IMR-90 (cell line): ENCODE measurements at regions not wholly inside any gene's neighbourhood (a gene's known extent, or its start where the extent isn't known, plus 50 kb on each side); places are given as distances from the start of the nearest gene placed in this dataset.

ENCODE experiments used
- ATAC-seq: fragments of 200-7000 bp; cut with Tn5 transposase; 2 replicates; pipeline ENCODE4 v1.9.1; 2020; ENCODE audit warnings: low read depth, mild to moderate bottlenecking, moderate library complexity
- BruUV-seq: library from RNA; stranded (reverse); fragments of 400-500 nt; replicated peaks from 2 replicates; lab custom pipeline; 2021; lab: Mats Ljungman, UMichigan
- CTCF ChIA-PET: fragments of 300-600 bp; formaldehyde crosslinking; extraction: SDS; loops from one replicate; lab custom pipeline; 2021; ENCODE audit warnings: antibody characterized with exemption; lab: Yijun Ruan, JAX
- POLR2A ChIA-PET: fragments of 300-600 bp; sonication (Branson Sonifier 250); formaldehyde crosslinking; loops from one replicate; lab custom pipeline; 2022; ENCODE audit warnings: antibody characterized with exemption; ENCODE audit not compliant: unreplicated experiment; lab: Charles Lee
- DNase-seq: peaks from one replicate; pipeline ENCODE4 v3.0.0; 2013
- H2AFZ ChIP-seq: replicated peaks from 2 replicates; pipeline ENCODE3; 2013; ENCODE audit warnings: low read length, mild to moderate bottlenecking; ENCODE audit not compliant: poor library complexity
- H2AK5ac ChIP-seq: 2 replicates; pipeline ENCODE4 v1.6.1; 2013; ENCODE audit warnings: low read depth, low read length, inconsistent platforms
- H2AK9ac ChIP-seq: replicated peaks from 2 replicates; pipeline ENCODE3; 2013; ENCODE audit warnings: mild to moderate bottlenecking, low read depth, low read length, moderate library complexity; ENCODE audit not compliant: poor library complexity
- H2BK120ac ChIP-seq: 2 replicates; pipeline ENCODE4 v1.6.1; 2013; ENCODE audit warnings: low read depth, low read length, inconsistent platforms
- H2BK15ac ChIP-seq: 3 replicates; pipeline ENCODE4 v1.6.1; 2013; ENCODE audit warnings: low read depth, low read length, inconsistent platforms
- H2BK20ac ChIP-seq: 2 replicates; pipeline ENCODE4 v1.6.1; 2013; ENCODE audit warnings: low read depth, mild to moderate bottlenecking, inconsistent platforms, low read length, moderate library complexity
- H2BK5ac ChIP-seq: 2 replicates; pipeline ENCODE4 v1.6.1; 2013; ENCODE audit warnings: mild to moderate bottlenecking, low read depth, low read length, inconsistent platforms; ENCODE audit not compliant: poor library complexity, severe bottlenecking
- H3K14ac ChIP-seq: replicated peaks from 2 replicates; pipeline ENCODE4 v1.6.1; 2013; ENCODE audit warnings: low read depth, low read length, inconsistent platforms
- H3K18ac ChIP-seq: 2 replicates; pipeline ENCODE4 v1.6.1; 2013; ENCODE audit warnings: low read depth, low read length, control low read depth
- H3K23ac ChIP-seq: 2 replicates; pipeline ENCODE4 v1.6.1; 2013; ENCODE audit warnings: low read depth, low read length, inconsistent platforms
- H3K27ac ChIP-seq: 2 replicates; pipeline ENCODE4 v1.5.1; 2013; ENCODE audit warnings: mild to moderate bottlenecking, control low read depth, low read length; ENCODE audit not compliant: insufficient read depth
- H3K27me3 ChIP-seq: 2 replicates; pipeline ENCODE4 v1.6.1; 2013; ENCODE audit warnings: low read length; ENCODE audit not compliant: control insufficient read depth, insufficient read depth
- H3K36me3 ChIP-seq: 2 replicates; pipeline ENCODE4 v1.6.1; 2013; ENCODE audit warnings: low read length, mixed read lengths; ENCODE audit not compliant: control insufficient read depth, insufficient read depth
- H3K4ac ChIP-seq: 2 replicates; pipeline ENCODE4 v1.6.1; 2013; ENCODE audit warnings: low read depth, low read length, inconsistent platforms
- H3K4me1 ChIP-seq: 2 replicates; pipeline ENCODE4 v1.6.1; 2013; ENCODE audit warnings: low read length, mixed read lengths; ENCODE audit not compliant: control insufficient read depth, insufficient read depth
- H3K4me2 ChIP-seq: 2 replicates; pipeline ENCODE4 v1.6.1; 2013; ENCODE audit warnings: low read depth, mild to moderate bottlenecking, control low read depth, low read length, moderate library complexity
- H3K4me3 ChIP-seq: 2 replicates; pipeline ENCODE4 v1.5.1; 2013; ENCODE audit warnings: low read depth, mild to moderate bottlenecking, control low read depth, low read length, moderate library complexity; ENCODE audit not compliant: insufficient read depth
- H3K56ac ChIP-seq: 2 replicates; pipeline ENCODE4 v1.6.1; 2013; ENCODE audit warnings: low read length, inconsistent platforms; ENCODE audit not compliant: insufficient read depth; ENCODE audit errors: extremely low read depth
- H3K79me1 ChIP-seq, 2 experiments: 2 replicates each; pipeline ENCODE4 v1.6.1; 2013; ENCODE audit warnings: low read length in 2 of 2, inconsistent platforms in 1 of 2, low read depth in 1 of 2
- H3K9ac ChIP-seq: 2 replicates; pipeline ENCODE4 v1.6.1; 2013; ENCODE audit warnings: low read depth, low read length, control low read depth
- H3K9me1 ChIP-seq: 2 replicates; pipeline ENCODE4 v1.6.1; 2013; ENCODE audit warnings: low read length, inconsistent platforms; ENCODE audit not compliant: insufficient read depth
- H3K9me3 ChIP-seq: 2 replicates; pipeline ENCODE4 v1.6.1; 2013; ENCODE audit warnings: low read length; ENCODE audit not compliant: control insufficient read depth, insufficient read depth
- H4K20me1 ChIP-seq: 2 replicates; pipeline ENCODE4 v1.6.1; 2013; ENCODE audit warnings: low read length, inconsistent platforms; ENCODE audit not compliant: insufficient read depth
- H4K5ac ChIP-seq: 2 replicates; pipeline ENCODE4 v1.6.1; 2013; ENCODE audit warnings: mild to moderate bottlenecking, low read depth, low read length, control low read depth
- H4K8ac ChIP-seq, 2 experiments: 2 replicates each; pipeline ENCODE4 v1.6.1; 2013; ENCODE audit warnings: low read depth in 2 of 2, low read length in 2 of 2, control low read depth in 1 of 2, inconsistent platforms in 1 of 2
- H4K91ac ChIP-seq: 2 replicates; pipeline ENCODE4 v1.6.1; 2013; ENCODE audit warnings: low read depth, low read length, inconsistent platforms; ENCODE audit not compliant: insufficient read depth
- BHLHE40 ChIP-seq: fragments of 150-350 bp; IDR thresholded peaks from 2 replicates; pipeline ENCODE4 v1.6.1; 2016; ENCODE audit warnings: mild to moderate bottlenecking, low read depth, low read length
- CEBPB ChIP-seq: IDR thresholded peaks from 2 replicates; pipeline ENCODE4 v1.6.1; 2012; ENCODE audit warnings: low read depth, low read length, improper control_type of control experiment
- CHD1 ChIP-seq: IDR thresholded peaks from 2 replicates; pipeline ENCODE4 v1.6.1; 2012; ENCODE audit warnings: low read depth, low read length, improper control_type of control experiment
- CTCF ChIP-seq: conservative IDR thresholded peaks from 2 replicates; pipeline ENCODE4 v1.5.1; 2012; ENCODE audit warnings: mild to moderate bottlenecking, low read depth, low read length, improper control_type of control experiment
- ELK1 ChIP-seq: fragments of 150-350 bp; IDR thresholded peaks from 2 replicates; pipeline ENCODE4 v1.6.1; 2016; ENCODE audit warnings: low read depth, mild to moderate bottlenecking, low read length, moderate library complexity, borderline replicate concordance
- FOS ChIP-seq: fragments of 150-350 bp; IDR thresholded peaks from 2 replicates; pipeline ENCODE4 v1.6.1; 2016; ENCODE audit warnings: low read depth, low read length
- MAFK ChIP-seq: IDR thresholded peaks from 2 replicates; pipeline ENCODE4 v1.6.1; 2012; ENCODE audit warnings: low read depth, low read length, improper control_type of control experiment
- MAZ ChIP-seq: IDR thresholded peaks from 2 replicates; pipeline ENCODE4 v1.6.1; 2012; ENCODE audit warnings: low read depth, mild to moderate bottlenecking, low read length, improper control_type of control experiment, moderate library complexity, borderline replicate concordance
- MXI1 ChIP-seq: IDR thresholded peaks from 2 replicates; pipeline ENCODE4 v1.6.1; 2012; ENCODE audit warnings: low read depth, mild to moderate bottlenecking, low read length, moderate library complexity, borderline replicate concordance
- NFE2L2 ChIP-seq: fragments of 150-350 bp; IDR thresholded peaks from 2 replicates; pipeline ENCODE4 v1.6.1; 2016; ENCODE audit warnings: low read depth, mild to moderate bottlenecking, low read length
- POLR2A ChIP-seq: IDR thresholded peaks from 2 replicates; pipeline ENCODE4 v1.6.1; 2012; ENCODE audit warnings: mild to moderate bottlenecking, low read depth, low read length
- RAD21 ChIP-seq: IDR thresholded peaks from 2 replicates; pipeline ENCODE4 v1.6.1; 2012; ENCODE audit warnings: low read length, improper control_type of control experiment
- RCOR1 ChIP-seq: IDR thresholded peaks from 2 replicates; pipeline ENCODE4 v1.6.1; 2012; ENCODE audit warnings: mild to moderate bottlenecking, low read length, improper control_type of control experiment; ENCODE audit not compliant: insufficient replicate concordance
- RFX5 ChIP-seq: IDR thresholded peaks from 2 replicates; pipeline ENCODE4 v1.8.0; 2012; ENCODE audit warnings: low read depth, mild to moderate bottlenecking, low read length, moderate library complexity
- SMC3 ChIP-seq: fragments of 150-350 bp; IDR thresholded peaks from 2 replicates; pipeline ENCODE4 v1.6.1; 2016; ENCODE audit warnings: low read depth, mild to moderate bottlenecking, antibody characterized with exemption, low read length, moderate library complexity
- USF2 ChIP-seq: fragments of 150-350 bp; IDR thresholded peaks from 2 replicates; pipeline ENCODE4 v1.6.1; 2017; ENCODE audit warnings: mild to moderate bottlenecking, antibody characterized with exemption, low read length, low read depth
- WGBS, 2 experiments: methylation state at CpG; one replicate each; pipeline versions ENCODE4 v1.1.5 to v1.1.7; 2013; ENCODE audit warnings: missing lambda C conversion rate in 2 of 2; ENCODE audit not compliant: insufficient read length in 1 of 2; ENCODE audit errors: extremely low coverage in 2 of 2; 5-methylcytosine and 5-hydroxymethylcytosine counted together
- dilution Hi-C: fragments of 300-500 bp; cut with HindIII; formaldehyde crosslinking; loops from one replicate; pipeline ENCODE4 v1.14.3; 2018; ENCODE audit warnings: low sequenced_read_pairs; ENCODE audit not compliant: unreplicated experiment
- in situ Hi-C: fragments of 300-500 bp; cut with MboI; formaldehyde crosslinking; loops from 3 replicates; pipeline ENCODE4 v1.14.3; 2019; ENCODE audit warnings: low sequenced_read_pairs, inconsistent platforms, mixed read lengths
- intact Hi-C: fragments of 100-400 bp; cut with micrococcal nuclease; formaldehyde crosslinking; loops from 2 replicates; pipeline ENCODE4 v1.10.0; 2022

GRCh38 chr13:74667656-74668203 is 533.5 kb upstream of the KLF12 start:
- Histone ChIP-seq H2BK15ac (no peak overlapping the region), H3K14ac (no peak overlapping the region), H2AFZ (no peak overlapping the region), H3K9ac (no peak overlapping the region), H3K27ac (no peak overlapping the region), H4K8ac (no peak overlapping the region), H3K18ac (no peak overlapping the region), H2AK5ac (no peak overlapping the region), H3K9me1 (no peaks in the 10 kb centered on the region), H3K56ac (no peak overlapping the region), H2AK9ac (no peak overlapping the region), H2BK5ac (no peak overlapping the region), H3K23ac (no peak overlapping the region), H3K36me3 (no peaks in the 10 kb centered on the region), H4K20me1 (no peaks in the 10 kb centered on the region), H3K4me1 (no peaks in the 10 kb centered on the region), H3K4me2 (no peak overlapping the region), H3K9me3 (no peaks in the 10 kb centered on the region), H3K4ac (no peak overlapping the region), H4K5ac (no peak overlapping the region), H4K91ac (no peak overlapping the region), H3K27me3 (no peaks in the 10 kb centered on the region), H3K4me3 (no peak overlapping the region), H2BK120ac (no peak overlapping the region), H2BK20ac (no peak overlapping the region), H3K79me1 (no peaks in the 10 kb centered on the region)
- ChIA-PET POLR2A (no interaction called here), CTCF (no interaction called here)
- TF ChIP-seq RAD21 (no peak), MAZ (no peak), MAFK (no peak), ELK1 (no peak), CHD1 (no peak), RFX5 (no peak), CTCF (no peak), RCOR1 (no peak), SMC3 (no peak), CEBPB (no peak), POLR2A (no peak), USF2 (no peak), NFE2L2 (no peak), BHLHE40 (no peak), MXI1 (no peak), FOS (no peak)
- ATAC-seq (no peak), DNase-seq (no peak)
- BruUV-seq: no TSS peak
- intact Hi-C loops (no loop called here), in situ Hi-C loops (no loop called here), dilution Hi-C loops (no loop called here)
- 53% methylated on average over 2 of the region's 3 CpGs; no CpG with 5 or more reads in 1 of the 2 experiments for WGBS, 2 experiments
